ENCODE measurements at regions not wholly inside any gene's neighbourhood (a gene's known extent, or its start where the extent isn't known, plus 50 kb on each side); places are given as distances from the start of the nearest gene placed in this dataset.

- peaks cover 7% of the 10 kb centered on the region for H3K9me3 ChIP-seq (replicated peaks; ENCODE audit: control insufficient read depth, insufficient read depth, low read length)
- H3K36me3 ChIP-seq (ENCODE audit: control insufficient read depth in 2 of 2, extremely low read depth in 1 of 2, insufficient read depth in 2 of 2, low read length in 2 of 2), result no peaks in the 10 kb centered on the region
- H3K4me3 ChIP-seq (replicated peaks in 1 of 3; ENCODE audit: insufficient read depth in 1 of 3, low read depth in 1 of 3, low read length in 3 of 3), result no peak overlapping the region
- intact Hi-C loops (cut with micrococcal nuclease), result no loop called here
- TF ChIP-seq MAX (IDR thresholded peaks at IDR 0.05; ENCODE audit: insufficient read depth, insufficient read length), result no peak
- no peak for TF ChIP-seq JUN (IDR thresholded peaks at IDR 0.05; ENCODE audit: borderline replicate concordance, insufficient read depth, insufficient read length, low read depth)
- no peak for TF ChIP-seq CTCF (IDR thresholded peaks at IDR 0.05; ENCODE audit: extremely low read depth in 1 of 2, insufficient read depth in 1 of 2, low read depth in 1 of 2, low read length in 2 of 2)
- TF ChIP-seq POLR2AphosphoS5 (IDR thresholded peaks at IDR 0.05; ENCODE audit: insufficient read depth, low read depth, low read length), result no peak
- TF ChIP-seq GATA2 (IDR thresholded peaks at IDR 0.05; ENCODE audit: insufficient read depth, insufficient read length, low read depth, low read length), result no peak
- H3K4me2 ChIP-seq (ENCODE audit: insufficient read depth, low read length), result no peak overlapping the region
- no peak overlapping the region for H3K27ac ChIP-seq (ENCODE audit: insufficient read depth, low read depth, low read length)
- FAIRE-seq (no peak), DNase-seq (ENCODE audit: low read depth, low spot score) (no peak)
- no peaks in the 10 kb centered on the region for H3K4me1 ChIP-seq (ENCODE audit: control insufficient read depth, extremely low read depth, insufficient read depth, low read length)
- H3K9me1 ChIP-seq (replicated peaks; ENCODE audit: control insufficient read depth, extremely low read depth, insufficient read depth, low read length), result no peaks in the 10 kb centered on the region
- no peaks in the 10 kb centered on the region for H3K79me2 ChIP-seq (ENCODE audit: control insufficient read depth, insufficient read depth, low read length)
- ChIA-PET CTCF (no interaction called here), POLR2A (no interaction called here)
- H2AFZ ChIP-seq (ENCODE audit: low read depth, low read length), result no peak overlapping the region
- no peaks in the 10 kb centered on the region for H3K27me3 ChIP-seq (ENCODE audit: control insufficient read depth in 2 of 2, insufficient read depth in 2 of 2, low read length in 2 of 2)
- dilution Hi-C loops (cut with MboI; ENCODE audit: extremely low pct_ligation_motif_present, low sequenced_read_pairs), result no loop called here
- BruUV-seq (replicated peaks), result no TSS peak
- H4K20me1 ChIP-seq (replicated peaks; ENCODE audit: control insufficient read depth, extremely low read depth, insufficient read depth, low read length), result no peaks in the 10 kb centered on the region
- H3K9ac ChIP-seq (replicated peaks; ENCODE audit: extremely low read depth, insufficient read depth, low read length), result no peak overlapping the region
Observed at GRCh38 chr22:34913826-34914225, 152.1 kb upstream of the ISX start.

GRCh38 chr22:34914846-34915245 is 151.1 kb upstream of the ISX start:
- DNase-seq (ENCODE audit: low read depth, low spot score) (no peak), FAIRE-seq (no peak)
- ChIA-PET POLR2A (no interaction called here), CTCF (no interaction called here)
- peaks cover 8% of the 10 kb centered on the region for H3K9me3 ChIP-seq (replicated peaks; ENCODE audit: control insufficient read depth, insufficient read depth, low read length)
- H2AFZ ChIP-seq (ENCODE audit: low read depth, low read length), result no peak overlapping the region
- H3K4me3 ChIP-seq (replicated peaks in 1 of 3; ENCODE audit: insufficient read depth in 1 of 3, low read depth in 1 of 3, low read length in 3 of 3), result no peak overlapping the region
- BruUV-seq (replicated peaks), result no TSS peak
- H3K27ac ChIP-seq (ENCODE audit: insufficient read depth, low read depth, low read length), result no peak overlapping the region
- no peaks in the 10 kb centered on the region for H4K20me1 ChIP-seq (replicated peaks; ENCODE audit: control insufficient read depth, extremely low read depth, insufficient read depth, low read length)
- no peaks in the 10 kb centered on the region for H3K79me2 ChIP-seq (ENCODE audit: control insufficient read depth, insufficient read depth, low read length)
- dilution Hi-C loops (cut with MboI; ENCODE audit: extremely low pct_ligation_motif_present, low sequenced_read_pairs) (no loop called here), intact Hi-C loops (cut with micrococcal nuclease) (no loop called here)
- H3K27me3 ChIP-seq (ENCODE audit: control insufficient read depth in 2 of 2, insufficient read depth in 2 of 2, low read length in 2 of 2), result no peaks in the 10 kb centered on the region
- no peaks in the 10 kb centered on the region for H3K9me1 ChIP-seq (replicated peaks; ENCODE audit: control insufficient read depth, extremely low read depth, insufficient read depth, low read length)
- no peak overlapping the region for H3K9ac ChIP-seq (replicated peaks; ENCODE audit: extremely low read depth, insufficient read depth, low read length)
- no peaks in the 10 kb centered on the region for H3K36me3 ChIP-seq (ENCODE audit: control insufficient read depth in 2 of 2, extremely low read depth in 1 of 2, insufficient read depth in 2 of 2, low read length in 2 of 2)
- TF ChIP-seq EZH2 (IDR thresholded peaks at IDR 0.05; ENCODE audit: borderline replicate concordance, low read depth, low read length, severe bottlenecking) (no peak), POLR2A (IDR thresholded peaks at IDR 0.05; ENCODE audit: low read depth, low read length) (no peak), FOS (IDR thresholded peaks at IDR 0.05; ENCODE audit: borderline replicate concordance, insufficient read depth, low read length) (no peak), JUN (IDR thresholded peaks at IDR 0.05; ENCODE audit: borderline replicate concordance, insufficient read depth, insufficient read length, low read depth) (no peak), MYC (IDR thresholded peaks at IDR 0.05; ENCODE audit: low read depth, low read length) (no peak), GATA2 (IDR thresholded peaks at IDR 0.05; ENCODE audit: insufficient read depth, insufficient read length, low read depth, low read length) (no peak), MAX (IDR thresholded peaks at IDR 0.05; ENCODE audit: insufficient read depth, insufficient read length) (no peak)
- no peaks in the 10 kb centered on the region for H3K4me1 ChIP-seq (ENCODE audit: control insufficient read depth, extremely low read depth, insufficient read depth, low read length)
- no peak overlapping the region for H3K4me2 ChIP-seq (ENCODE audit: insufficient read depth, low read length)

All from endothelial cell of umbilical vein (primary cell).